MCF 10A (cell line): ENCODE measurements at regions not wholly inside any gene's neighbourhood (a gene's known extent, or its start where the extent isn't known, plus 50 kb on each side); places are given as distances from the start of the nearest gene placed in this dataset.

Experiments
- BruUV-seq: library from RNA; stranded (reverse); fragments of 400-500 nt; replicated peaks from 2 replicates; lab custom pipeline; 2021; lab: Mats Ljungman, UMichigan
- CTCF ChIA-PET: fragments of 300-600 bp; sonication (Branson Sonifier 250); formaldehyde crosslinking; extraction: SDS; loops from one replicate; lab custom pipeline; 2021; ENCODE audit warnings: antibody characterized with exemption, inconsistent platforms; lab: Yijun Ruan, JAX
- POLR2A ChIA-PET: fragments of 300-600, 350-650 bp; sonication (Branson Sonifier 250); formaldehyde crosslinking; extraction: SDS; loops from one replicate; lab custom pipeline; 2020; ENCODE audit warnings: antibody characterized with exemption, inconsistent platforms; lab: Yijun Ruan, JAX
- DNase-seq: peaks from one replicate; pipeline ENCODE4 v3.0.0-alpha.2; 2018; ENCODE audit not compliant: unreplicated experiment
- H3K27ac Mint-ChIP-seq: one replicate; pipeline ENCODE4 v1.8.0; 2022; ENCODE audit warnings: mild to moderate bottlenecking, low read depth, mixed read lengths; ENCODE audit not compliant: unreplicated experiment
- H3K27me3 Mint-ChIP-seq: one replicate; pipeline ENCODE4 v1.8.0; 2022; ENCODE audit warnings: mixed read lengths; ENCODE audit not compliant: insufficient read depth, unreplicated experiment
- H3K36me3 Mint-ChIP-seq: one replicate; pipeline ENCODE4 v1.8.0; 2022; ENCODE audit warnings: mild to moderate bottlenecking, moderate library complexity, mixed read lengths; ENCODE audit not compliant: insufficient read depth, unreplicated experiment
- H3K4me1 Mint-ChIP-seq: one replicate; pipeline ENCODE4 v1.8.0; 2022; ENCODE audit warnings: mixed read lengths; ENCODE audit not compliant: insufficient read depth, unreplicated experiment
- H3K4me3 Mint-ChIP-seq: one replicate; pipeline ENCODE4 v1.8.0; 2022; ENCODE audit warnings: mild to moderate bottlenecking, moderate library complexity, mixed read lengths; ENCODE audit not compliant: unreplicated experiment
- H3K9me3 Mint-ChIP-seq: one replicate; pipeline ENCODE4 v1.8.0; 2022; ENCODE audit warnings: mixed read lengths; ENCODE audit not compliant: unreplicated experiment
- CTCF ChIP-seq: fragments of 200-600 bp; IDR thresholded peaks from one replicate; pipeline ENCODE4 v1.8.0; 2022; ENCODE audit warnings: antibody characterized with exemption, mild to moderate bottlenecking; ENCODE audit not compliant: unreplicated experiment
- intact Hi-C: fragments of 100-400 bp; cut with micrococcal nuclease; formaldehyde crosslinking; loops from 2 replicates; pipeline ENCODE4 v1.14.1; 2022

- ChIA-PET POLR2A (interaction anchor here (0.7 kb wide), 1 partner anchor 15 kb away, joined by 3 read pairs; no protein-coding TSS in a partner anchor), CTCF (interaction anchor here (1.1 kb wide), 1 partner anchor 9 kb away, joined by 3 read pairs; no protein-coding TSS in a partner anchor)
- Mint-ChIP-seq H3K27ac (no peak overlapping the region), H3K4me3 (no peak overlapping the region), H3K4me1 (no peaks in the 10 kb centered on the region), H3K9me3 (no peaks in the 10 kb centered on the region), H3K27me3 (peaks cover 12% of the 10 kb centered on the region), H3K36me3 (no peaks in the 10 kb centered on the region)
- no TSS peak for BruUV-seq
- no peak for TF ChIP-seq CTCF
- intact Hi-C loops: no loop called here
- DNase-seq: no peak
These were observed 153.0 kb upstream of the CAND1 start for GRCh38 chr12:67116134-67116533.

DNA sequence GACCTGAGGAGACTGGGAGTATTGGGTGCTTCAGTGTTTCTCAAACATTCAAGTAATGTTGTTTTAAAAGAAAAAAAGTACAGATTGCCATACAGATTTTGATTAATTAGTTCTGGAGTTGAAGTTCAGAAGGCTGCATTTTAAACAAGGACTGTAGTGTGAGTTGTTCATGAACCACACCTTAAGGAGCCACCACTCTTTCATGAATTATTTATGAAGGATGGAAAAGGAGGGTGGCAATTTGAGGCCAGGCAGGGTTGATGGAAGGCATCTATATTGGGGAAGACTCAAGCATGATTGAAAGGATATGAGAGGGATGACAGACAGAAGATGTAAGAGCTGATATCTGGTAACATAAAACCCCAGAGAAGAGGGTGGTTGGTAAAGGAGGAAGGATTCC, 146.6 kb upstream of the CAND1 start:
- Mint-ChIP-seq H3K4me3 (no peak overlapping the region), H3K27ac (no peak overlapping the region), H3K27me3 (peaks cover 69% of the 10 kb centered on the region), H3K36me3 (no peaks in the 10 kb centered on the region), H3K9me3 (no peaks in the 10 kb centered on the region), H3K4me1 (no peaks in the 10 kb centered on the region)
- CTCF ChIA-PET: no interaction called here
- no TSS peak for BruUV-seq
- TF ChIP-seq CTCF: no peak
- POLR2A ChIA-PET: no interaction called here
- intact Hi-C loops: no loop called here
- DNase-seq: no peak

GRCh38 chr12:67137256-67137655, 131.9 kb upstream of the CAND1 start:
- BruUV-seq: no TSS peak

More at GRCh38 chr12:67137256-67137655, 131.9 kb upstream of the CAND1 start:
- no peaks in the 10 kb centered on the region for H3K36me3 Mint-ChIP-seq
- H3K4me1 Mint-ChIP-seq: peaks cover 5% of the 10 kb centered on the region
- intact Hi-C loops: no loop called here
- H3K27ac Mint-ChIP-seq: no peak overlapping the region
- H3K9me3 Mint-ChIP-seq: no peaks in the 10 kb centered on the region
- no peak for TF ChIP-seq CTCF
- POLR2A ChIA-PET: interaction anchor here (1.1 kb wide), 1 partner anchor 10 kb away, joined by 4 read pairs; no protein-coding TSS in a partner anchor
- DNase-seq: peak; percentile 75
- CTCF ChIA-PET: interaction anchor here (0.6 kb wide), 2 partner anchors 94 to 939 kb away, joined by 3 to 5 read pairs; no protein-coding TSS in a partner anchor
- H3K4me3 Mint-ChIP-seq: no peak overlapping the region
- peaks cover 16% of the 10 kb centered on the region for H3K27me3 Mint-ChIP-seq
